ENCODE measurements at regions not wholly inside any gene's neighbourhood (a gene's known extent, or its start where the extent isn't known, plus 50 kb on each side); places are given as distances from the start of the nearest gene placed in this dataset.
"Not testable (repeated sequence)": the region's sequence is repeated elsewhere in the genome, so short reads cannot be mapped to it uniquely, and the experiment has no call there.

GRCh38 chr12:25655702-25656101 is 102.6 kb upstream of the LMNTD1 start:
- DNase-seq, result no peak
- H3K27me3 ChIP-seq (ENCODE audit: control insufficient read depth, insufficient read depth, low read length), result no peaks in the 10 kb centered on the region
- no peak overlapping the region for H3K4me3 ChIP-seq (ENCODE audit: insufficient read depth, low read depth, low read length)
- no peaks in the 10 kb centered on the region for H3K36me3 ChIP-seq (replicated peaks; ENCODE audit: control insufficient read depth, insufficient read depth, low read length)

- no peak for DNase-seq
- no peak overlapping the region for H3K4me3 ChIP-seq (ENCODE audit: insufficient read depth, low read depth, low read length)
These were observed 106.5 kb upstream of the LMNTD1 start for GRCh38 chr12:25659621-25660020.

GRCh38 chr12:25670076-25671055 is 117.3 kb upstream of the LMNTD1 start:
- no peak for DNase-seq
- no peaks in the 10 kb centered on the region for H3K27me3 ChIP-seq (ENCODE audit: control insufficient read depth, insufficient read depth, low read length)

More at GRCh38 chr12:25659621-25660020, 106.5 kb upstream of the LMNTD1 start:
- H3K36me3 ChIP-seq (replicated peaks; ENCODE audit: control insufficient read depth, insufficient read depth, low read length), result no peaks in the 10 kb centered on the region
- no peaks in the 10 kb centered on the region for H3K27me3 ChIP-seq (ENCODE audit: control insufficient read depth, insufficient read depth, low read length)

GRCh38 chr12:25675808-25676207 is 122.7 kb upstream of the LMNTD1 start:
- DNase-seq, result no peak
- H3K27me3 ChIP-seq (ENCODE audit: control insufficient read depth, insufficient read depth, low read length), result no peaks in the 10 kb centered on the region
- H3K36me3 ChIP-seq (replicated peaks; ENCODE audit: control insufficient read depth, insufficient read depth, low read length), result no peaks in the 10 kb centered on the region
- H3K4me3 ChIP-seq (ENCODE audit: insufficient read depth, low read depth, low read length), result no peak overlapping the region

More at GRCh38 chr12:25670076-25671055, 117.3 kb upstream of the LMNTD1 start:
- Histone ChIP-seq H3K4me3 (ENCODE audit: insufficient read depth, low read depth, low read length) (no peak overlapping the region), H3K36me3 (replicated peaks; ENCODE audit: control insufficient read depth, insufficient read depth, low read length) (no peaks in the 10 kb centered on the region)

- DNase-seq, result no peak
- Histone ChIP-seq H3K4me3 (ENCODE audit: insufficient read depth, low read depth, low read length) (no peak overlapping the region), H3K36me3 (replicated peaks; ENCODE audit: control insufficient read depth, insufficient read depth, low read length) (no peaks in the 10 kb centered on the region)
These were observed 124.3 kb upstream of the LMNTD1 start for GRCh38 chr12:25677232-25677937.

GRCh38 chr12:25681580-25681979 is 128.5 kb upstream of the LMNTD1 start:
- Histone ChIP-seq H3K36me3 (replicated peaks; ENCODE audit: control insufficient read depth, insufficient read depth, low read length) (no peaks in the 10 kb centered on the region), H3K27me3 (ENCODE audit: control insufficient read depth, insufficient read depth, low read length) (no peaks in the 10 kb centered on the region), H3K4me3 (ENCODE audit: insufficient read depth, low read depth, low read length) (no peak overlapping the region)
- DNase-seq, result no peak

More at GRCh38 chr12:25677232-25677937, 124.3 kb upstream of the LMNTD1 start:
- no peaks in the 10 kb centered on the region for H3K27me3 ChIP-seq (ENCODE audit: control insufficient read depth, insufficient read depth, low read length)

GRCh38 chr12:25682421-25682820 is 129.3 kb upstream of the LMNTD1 start:
- H3K4me3 ChIP-seq (ENCODE audit: insufficient read depth, low read depth, low read length), result no peak overlapping the region
- no peaks in the 10 kb centered on the region for H3K27me3 ChIP-seq (ENCODE audit: control insufficient read depth, insufficient read depth, low read length)
- DNase-seq, result no peak
- H3K36me3 ChIP-seq (replicated peaks; ENCODE audit: control insufficient read depth, insufficient read depth, low read length), result no peaks in the 10 kb centered on the region

GRCh38 chr12:25684070-25684469 is 131.0 kb upstream of the LMNTD1 start:
- DNase-seq, result no peak
- Histone ChIP-seq H3K27me3 (ENCODE audit: control insufficient read depth, insufficient read depth, low read length) (no peaks in the 10 kb centered on the region), H3K4me3 (ENCODE audit: insufficient read depth, low read depth, low read length) (no peak overlapping the region), H3K36me3 (replicated peaks; ENCODE audit: control insufficient read depth, insufficient read depth, low read length) (no peaks in the 10 kb centered on the region)

GRCh38 chr12:25686351-25686750 is 133.3 kb upstream of the LMNTD1 start:
- H3K27me3 ChIP-seq (ENCODE audit: control insufficient read depth, insufficient read depth, low read length), result no peaks in the 10 kb centered on the region
- no peak for DNase-seq
- H3K36me3 ChIP-seq (replicated peaks; ENCODE audit: control insufficient read depth, insufficient read depth, low read length), result no peaks in the 10 kb centered on the region
- H3K4me3 ChIP-seq (ENCODE audit: insufficient read depth, low read depth, low read length), result no peak overlapping the region

- Histone ChIP-seq H3K36me3 (replicated peaks; ENCODE audit: control insufficient read depth, insufficient read depth, low read length) (no peaks in the 10 kb centered on the region), H3K4me3 (ENCODE audit: insufficient read depth, low read depth, low read length) (no peak overlapping the region), H3K27me3 (ENCODE audit: control insufficient read depth, insufficient read depth, low read length) (no peaks in the 10 kb centered on the region)
- DNase-seq, result no peak
These were observed 134.1 kb upstream of the LMNTD1 start for GRCh38 chr12:25687226-25687625.

- H3K4me3 ChIP-seq (ENCODE audit: insufficient read depth, low read depth, low read length); H3K36me3 ChIP-seq (replicated peaks; ENCODE audit: control insufficient read depth, insufficient read depth, low read length); H3K27me3 ChIP-seq (ENCODE audit: control insufficient read depth, insufficient read depth, low read length); DNase-seq: not testable (repeated sequence)
These were observed 135.8 kb upstream of the LMNTD1 start for GRCh38 chr12:25688851-25689250.

GRCh38 chr12:25689996-25690501 is 137.0 kb upstream of the LMNTD1 start:
- DNase-seq, result no peak
- Histone ChIP-seq H3K27me3 (ENCODE audit: control insufficient read depth, insufficient read depth, low read length) (no peaks in the 10 kb centered on the region), H3K4me3 (ENCODE audit: insufficient read depth, low read depth, low read length) (no peak overlapping the region), H3K36me3 (replicated peaks; ENCODE audit: control insufficient read depth, insufficient read depth, low read length) (no peaks in the 10 kb centered on the region)

GRCh38 chr12:25690996-25691864 is 138.1 kb upstream of the LMNTD1 start:
- no peak for DNase-seq

GRCh38 chr12:25691865-25692114 is 138.7 kb upstream of the LMNTD1 start:
- H3K36me3 ChIP-seq (replicated peaks; ENCODE audit: control insufficient read depth, insufficient read depth, low read length), result no peaks in the 10 kb centered on the region
- H3K4me3 ChIP-seq (ENCODE audit: insufficient read depth, low read depth, low read length), result no peak overlapping the region
- no peak for DNase-seq
- no peaks in the 10 kb centered on the region for H3K27me3 ChIP-seq (ENCODE audit: control insufficient read depth, insufficient read depth, low read length)

More at GRCh38 chr12:25690996-25691864, 138.1 kb upstream of the LMNTD1 start:
- Histone ChIP-seq H3K36me3 (replicated peaks; ENCODE audit: control insufficient read depth, insufficient read depth, low read length) (no peaks in the 10 kb centered on the region), H3K4me3 (ENCODE audit: insufficient read depth, low read depth, low read length) (no peak overlapping the region), H3K27me3 (ENCODE audit: control insufficient read depth, insufficient read depth, low read length) (no peaks in the 10 kb centered on the region)

Measured in H7 (cell line).